CD8-positive, alpha-beta memory T cell (primary cell): ENCODE measurements at regions not wholly inside any gene's neighbourhood (a gene's known extent, or its start where the extent isn't known, plus 50 kb on each side); places are given as distances from the start of the nearest gene placed in this dataset.
A peak's percentile ranks its signal among the peaks of the same experiment; 100 is the strongest.

Experiments used
- CTCF ChIA-PET: fragments of 350-600 bp; sonication (Branson Sonifier 250); formaldehyde crosslinking; loops from one replicate; lab custom pipeline; 2021; ENCODE audit warnings: antibody characterized with exemption; lab: Charles Lee
- POLR2A ChIA-PET: fragments of 350-600 bp; sonication (Branson Sonifier 250); formaldehyde crosslinking; loops from one replicate; lab custom pipeline; 2021; ENCODE audit warnings: antibody characterized with exemption; lab: Charles Lee
- DNase-seq, 5 donors: peaks; one replicate each; pipeline versions ENCODE4 v3.0.0 to v3.0.0-alpha.2; 2020 to 2022; ENCODE audit warnings: mixed read lengths in 1 of 5
- H3K27ac ChIP-seq: one replicate; pipeline ENCODE4 v1.7.0; 2013; ENCODE audit warnings: low read depth, mild to moderate bottlenecking, low read length, moderate library complexity
- H3K27me3 ChIP-seq: 2 replicates; pipeline ENCODE4 v1.7.0; 2013; ENCODE audit warnings: low read length, mild to moderate bottlenecking; ENCODE audit not compliant: insufficient read depth, poor library complexity, severe bottlenecking
- H3K36me3 ChIP-seq: 2 replicates; pipeline ENCODE4 v1.7.0; 2013; ENCODE audit warnings: mild to moderate bottlenecking, low read length, moderate library complexity; ENCODE audit not compliant: insufficient read depth
- H3K4me1 ChIP-seq: 2 replicates; pipeline ENCODE4 v1.7.0; 2013; ENCODE audit warnings: mild to moderate bottlenecking, low read length, moderate library complexity; ENCODE audit not compliant: insufficient read depth
- H3K4me3 ChIP-seq: 2 replicates; pipeline ENCODE4 v1.7.0; 2013; ENCODE audit warnings: mild to moderate bottlenecking, low read length
- H3K9me3 ChIP-seq: 2 replicates; pipeline ENCODE4 v1.7.0; 2013; ENCODE audit warnings: mild to moderate bottlenecking, low read length
- H3K27ac Mint-ChIP-seq, 8 donors: one replicate each; pipeline ENCODE4 v1.8.0; 2020 to 2021; ENCODE audit warnings: mixed read lengths in 8 of 8, mild to moderate bottlenecking in 6 of 8, inconsistent platforms in 3 of 8, moderate library complexity in 3 of 8
- H3K27me3 Mint-ChIP-seq, 2 donors: one replicate each; pipeline ENCODE4 v1.8.0; 2020 to 2021; ENCODE audit warnings: mixed read lengths in 2 of 2, mild to moderate bottlenecking in 1 of 2, moderate library complexity in 1 of 2
- H3K36me3 Mint-ChIP-seq, 3 donors: one replicate each; pipeline ENCODE4 v1.8.0; 2020 to 2021; ENCODE audit warnings: mixed read lengths in 3 of 3, inconsistent platforms in 1 of 3, mild to moderate bottlenecking in 1 of 3
- H3K4me1 Mint-ChIP-seq, 3 donors: one replicate each; pipeline ENCODE4 v1.8.0; 2020 to 2021; ENCODE audit warnings: mixed read lengths in 3 of 3, inconsistent platforms in 1 of 3, mild to moderate bottlenecking in 1 of 3
- H3K4me3 Mint-ChIP-seq, 7 donors: one replicate each; pipeline ENCODE4 v1.8.0; 2020 to 2021; ENCODE audit warnings: mixed read lengths in 7 of 7, mild to moderate bottlenecking in 6 of 7, moderate library complexity in 4 of 7, inconsistent platforms in 2 of 7
- H3K9me3 Mint-ChIP-seq, 5 donors: one replicate each; pipeline ENCODE4 v1.8.0; 2020 to 2022; ENCODE audit warnings: mixed read lengths in 5 of 5, mild to moderate bottlenecking in 3 of 5, moderate library complexity in 2 of 5, inconsistent platforms in 1 of 5

DNA sequence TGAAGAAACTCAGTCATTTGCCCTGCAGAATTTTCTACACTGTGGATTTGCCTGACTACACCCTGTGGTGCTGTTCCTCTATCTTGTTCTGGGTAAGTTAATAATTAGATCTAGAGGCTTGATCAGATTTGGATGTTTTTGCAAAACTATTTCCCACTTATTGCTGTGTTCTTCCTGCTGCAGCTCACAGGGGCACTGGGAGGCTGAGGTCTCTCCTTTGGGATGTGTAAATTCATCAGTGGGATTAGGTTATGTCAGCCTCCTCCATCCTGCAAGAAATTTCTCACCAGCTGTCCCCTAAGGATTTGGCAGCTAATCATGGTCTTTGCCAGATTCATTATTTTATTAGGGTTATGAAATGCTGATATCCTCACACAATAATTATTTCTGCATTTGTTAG is 148.1 kb upstream of the ZNF32 start:
- Mint-ChIP-seq H3K27me3 (peaks cover 12 to 14% of the 10 kb centered on the region in 2 donors), H3K9me3 (no peaks in the 10 kb centered on the region), H3K27ac (no peak overlapping the region), H3K36me3 (peaks cover 0 to 4% (median 2%) of the 10 kb centered on the region in 3 donors), H3K4me3 (no peak overlapping the region), H3K4me1 (peaks cover 0 to 10% (median 0%) of the 10 kb centered on the region in 3 donors)
- DNase-seq: no peak
- ChIA-PET CTCF (no interaction called here), POLR2A (no interaction called here)
- Histone ChIP-seq H3K36me3 (no peaks in the 10 kb centered on the region), H3K27ac (no peak overlapping the region), H3K9me3 (no peaks in the 10 kb centered on the region), H3K4me1 (no peaks in the 10 kb centered on the region), H3K27me3 (no peaks in the 10 kb centered on the region), H3K4me3 (no peak overlapping the region)

DNA sequence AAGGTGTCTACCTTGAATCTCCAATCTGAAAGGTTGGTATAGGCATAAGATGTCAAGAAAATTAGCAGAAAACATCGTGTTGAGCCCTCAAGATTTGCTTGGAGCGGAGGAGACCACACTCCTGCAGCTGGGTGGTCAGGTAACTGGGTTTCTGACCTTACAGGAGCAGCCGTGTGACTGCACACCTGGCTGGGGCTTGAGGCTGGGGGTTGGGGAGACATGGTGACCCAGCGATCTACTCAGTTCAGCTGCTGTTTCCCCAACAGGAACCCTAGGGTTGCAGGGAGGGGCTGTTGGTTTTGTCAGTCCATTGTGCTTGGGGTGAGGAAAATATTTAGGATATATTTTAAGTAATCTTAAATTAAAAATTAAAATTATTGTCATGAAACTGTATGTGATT is 147.0 kb upstream of the ZNF32 start:
- ChIA-PET POLR2A (no interaction called here), CTCF (no interaction called here)
- H3K9me3 Mint-ChIP-seq: no peaks in the 10 kb centered on the region
- Histone ChIP-seq H3K27me3 (no peaks in the 10 kb centered on the region), H3K4me3 (no peak overlapping the region), H3K27ac (no peak overlapping the region), H3K9me3 (no peaks in the 10 kb centered on the region), H3K4me1 (no peaks in the 10 kb centered on the region), H3K36me3 (no peaks in the 10 kb centered on the region)
- H3K27ac Mint-ChIP-seq: no peak overlapping the region
- H3K36me3 Mint-ChIP-seq: peaks cover 0 to 4% (median 2%) of the 10 kb centered on the region in 3 donors
- H3K27me3 Mint-ChIP-seq: peaks cover 8 to 14% of the 10 kb centered on the region in 2 donors
- no peak for DNase-seq
- no peaks in the 10 kb centered on the region for H3K4me1 Mint-ChIP-seq
- no peak overlapping the region for H3K4me3 Mint-ChIP-seq

DNA sequence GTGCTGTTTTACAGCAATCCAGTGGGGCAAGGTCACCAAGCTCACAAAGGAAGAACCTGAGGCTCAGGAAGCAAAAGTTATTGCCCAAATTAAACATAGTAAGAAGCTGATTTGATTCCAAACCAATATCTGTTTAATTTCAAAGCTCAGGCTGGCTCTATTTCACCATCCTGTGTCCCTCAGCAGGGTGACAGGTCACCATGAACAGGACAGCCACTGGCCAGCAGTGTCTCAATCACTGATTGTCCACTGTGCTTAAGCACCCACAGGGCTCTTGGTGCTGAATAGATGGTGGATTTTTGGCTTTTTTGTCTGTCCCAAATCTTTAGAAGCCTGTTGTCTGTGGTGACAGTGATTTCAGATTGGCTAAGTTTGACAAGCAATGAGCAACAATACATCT is 146.4 kb upstream of the ZNF32 start:
- Histone ChIP-seq H3K9me3 (no peaks in the 10 kb centered on the region), H3K4me1 (no peaks in the 10 kb centered on the region), H3K4me3 (no peak overlapping the region), H3K27ac (no peak overlapping the region), H3K36me3 (no peaks in the 10 kb centered on the region), H3K27me3 (no peaks in the 10 kb centered on the region)
- Mint-ChIP-seq H3K27ac (no peak overlapping the region), H3K27me3 (peaks cover 8 to 14% of the 10 kb centered on the region in 2 donors), H3K9me3 (no peaks in the 10 kb centered on the region), H3K4me3 (no peak overlapping the region), H3K4me1 (no peaks in the 10 kb centered on the region), H3K36me3 (peaks cover 0 to 4% (median 2%) of the 10 kb centered on the region in 3 donors)
- CTCF ChIA-PET: no interaction called here
- DNase-seq: no peak
- POLR2A ChIA-PET: no interaction called here

DNA sequence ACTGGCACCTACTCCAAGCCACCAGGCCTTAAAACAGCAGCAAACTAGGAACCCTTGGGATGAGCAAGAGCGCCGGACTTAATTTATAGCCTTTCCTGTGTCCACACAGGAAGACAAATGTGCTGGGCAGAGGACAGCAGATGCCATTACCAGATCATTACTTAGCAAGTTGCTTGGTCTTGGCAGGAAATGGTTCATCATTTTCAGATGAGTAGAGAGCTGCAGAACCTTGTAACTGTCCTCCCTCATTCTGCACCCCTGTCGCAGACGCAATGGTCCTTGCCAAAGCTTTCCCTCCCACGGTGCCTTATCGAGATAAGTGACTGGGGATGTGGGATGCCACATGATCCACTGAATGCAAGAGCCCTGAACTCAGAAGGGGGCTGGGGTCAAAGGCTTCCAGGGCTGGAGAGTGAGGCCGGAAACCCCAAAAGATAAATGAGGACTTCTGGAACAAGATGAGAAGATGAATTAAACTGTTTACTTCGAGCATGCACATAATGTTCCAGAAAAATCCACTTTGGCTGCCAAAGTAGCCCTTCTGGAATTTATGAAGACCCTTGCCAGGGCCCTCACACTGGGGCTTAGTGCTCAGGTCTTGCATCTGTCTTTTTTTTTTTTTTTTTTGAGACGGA is 145.6 kb upstream of the ZNF32 start:
- no peaks in the 10 kb centered on the region for H3K27me3 ChIP-seq
- POLR2A ChIA-PET: no interaction called here
- no peaks in the 10 kb centered on the region for H3K4me1 Mint-ChIP-seq

DNA sequence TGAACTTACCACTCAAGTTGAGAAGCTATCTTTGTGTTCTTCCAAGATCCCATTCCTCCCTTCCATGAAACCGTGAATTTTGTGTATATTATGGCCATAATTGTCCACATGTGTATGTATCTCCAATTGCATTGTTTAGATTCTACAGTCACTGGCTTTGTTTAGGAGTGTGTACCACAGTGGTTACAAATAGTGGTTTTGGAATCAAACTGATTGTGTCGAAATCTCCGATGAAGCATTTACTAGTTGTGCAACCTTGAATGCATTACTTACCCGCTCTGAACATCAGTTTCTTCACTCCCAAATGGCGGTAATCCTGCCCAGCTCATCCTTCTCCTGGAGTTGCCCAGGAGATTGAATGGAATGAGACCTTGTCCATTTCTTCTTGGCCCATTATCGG is 145.0 kb upstream of the ZNF32 start:
- Histone ChIP-seq H3K4me1 (no peaks in the 10 kb centered on the region), H3K27ac (no peak overlapping the region), H3K9me3 (no peaks in the 10 kb centered on the region), H3K36me3 (no peaks in the 10 kb centered on the region), H3K27me3 (no peaks in the 10 kb centered on the region), H3K4me3 (no peak overlapping the region)
- H3K4me3 Mint-ChIP-seq: no peak overlapping the region
- ChIA-PET CTCF (no interaction called here), POLR2A (no interaction called here)
- H3K9me3 Mint-ChIP-seq: no peaks in the 10 kb centered on the region
- peaks cover 0 to 4% (median 0%) of the 10 kb centered on the region in 3 donors for H3K36me3 Mint-ChIP-seq
- H3K4me1 Mint-ChIP-seq: no peaks in the 10 kb centered on the region
- no peak for DNase-seq
- H3K27me3 Mint-ChIP-seq: peaks cover 3 to 6% of the 10 kb centered on the region in 2 donors
- H3K27ac Mint-ChIP-seq: peak overlapping the region in 1 of 8 donors; percentile 68

More for the DNA sequence above, 145.6 kb upstream of the ZNF32 start:
- DNase-seq: no peak
- H3K27ac ChIP-seq: no peak overlapping the region
- H3K27ac Mint-ChIP-seq: peak overlapping the region in 1 of 8 donors; percentile 68
- peaks cover 5 to 10% of the 10 kb centered on the region in 2 donors for H3K27me3 Mint-ChIP-seq
- H3K36me3 ChIP-seq: no peaks in the 10 kb centered on the region
- no peak overlapping the region for H3K4me3 ChIP-seq
- H3K9me3 Mint-ChIP-seq: no peaks in the 10 kb centered on the region
- H3K4me3 Mint-ChIP-seq: no peak overlapping the region
- CTCF ChIA-PET: no interaction called here
- peaks cover 0 to 4% (median 2%) of the 10 kb centered on the region in 3 donors for H3K36me3 Mint-ChIP-seq
- no peaks in the 10 kb centered on the region for H3K9me3 ChIP-seq
- H3K4me1 ChIP-seq: no peaks in the 10 kb centered on the region

DNA sequence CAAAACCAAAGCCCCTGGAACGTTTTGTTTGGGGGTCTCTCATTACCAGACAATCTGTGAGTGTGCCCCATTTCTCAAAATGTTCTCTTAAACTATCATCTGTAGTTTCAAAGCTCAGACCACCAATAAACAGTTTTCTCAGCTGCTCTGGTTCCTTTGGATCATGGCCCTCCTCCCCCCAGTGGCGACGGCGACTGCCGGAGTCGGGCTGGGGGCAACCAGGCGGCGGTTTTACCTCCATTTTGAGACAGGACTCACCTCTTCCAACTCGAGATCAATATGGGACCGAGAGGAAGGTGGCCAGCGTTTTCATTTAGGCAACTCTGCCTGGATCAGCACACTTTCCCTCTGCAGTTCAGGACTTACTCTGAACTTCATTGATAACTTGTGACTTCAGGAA is 141.5 kb upstream of the ZNF32 start:
- CTCF ChIA-PET: no interaction called here
- H3K27ac Mint-ChIP-seq: no peak overlapping the region
- no peaks in the 10 kb centered on the region for H3K4me1 Mint-ChIP-seq
- Histone ChIP-seq H3K36me3 (no peaks in the 10 kb centered on the region), H3K9me3 (no peaks in the 10 kb centered on the region), H3K4me1 (no peaks in the 10 kb centered on the region), H3K27me3 (no peaks in the 10 kb centered on the region), H3K27ac (no peak overlapping the region), H3K4me3 (no peak overlapping the region)
- no peak overlapping the region for H3K4me3 Mint-ChIP-seq
- POLR2A ChIA-PET: no interaction called here
- H3K36me3 Mint-ChIP-seq: peaks cover 0 to 4% (median 0%) of the 10 kb centered on the region in 3 donors
- H3K27me3 Mint-ChIP-seq: peaks cover under 1 to 3% of the 10 kb centered on the region in 2 donors
- no peak for DNase-seq
- H3K9me3 Mint-ChIP-seq: no peaks in the 10 kb centered on the region

DNA sequence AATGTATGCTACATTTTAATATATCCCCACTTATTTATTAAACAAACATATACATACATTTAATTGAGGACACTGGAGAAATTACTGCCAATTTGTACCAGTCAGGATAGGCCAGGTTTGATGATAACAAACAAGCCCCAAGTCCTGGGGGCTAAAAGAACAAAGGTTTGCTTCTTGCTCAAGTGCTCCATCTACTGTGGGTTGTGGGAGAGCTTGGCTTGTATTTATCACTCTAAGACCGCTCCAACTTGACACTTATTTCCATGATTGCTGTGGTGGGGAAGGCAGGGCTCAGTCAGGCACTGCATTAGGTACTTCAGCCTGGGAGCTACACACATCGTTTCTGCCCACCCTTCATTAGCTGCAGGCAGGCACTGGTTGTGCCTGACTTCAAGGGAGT is 136.6 kb upstream of the ZNF32 start:
- Histone ChIP-seq H3K27ac (no peak overlapping the region), H3K27me3 (no peaks in the 10 kb centered on the region), H3K4me1 (no peaks in the 10 kb centered on the region), H3K36me3 (no peaks in the 10 kb centered on the region), H3K4me3 (no peak overlapping the region), H3K9me3 (no peaks in the 10 kb centered on the region)
- POLR2A ChIA-PET: no interaction called here
- Mint-ChIP-seq H3K4me1 (peaks cover 13 to 16% (median 15%) of the 10 kb centered on the region in 3 donors), H3K27ac (peak overlapping the region in 1 of 8 donors; percentile 2), H3K4me3 (no peak overlapping the region), H3K27me3 (peaks cover 0 to 3% of the 10 kb centered on the region in 2 donors), H3K9me3 (no peaks in the 10 kb centered on the region), H3K36me3 (no peaks in the 10 kb centered on the region)
- DNase-seq: no peak
- CTCF ChIA-PET: interaction anchor here (0.7 kb wide), 1 partner anchor 95 kb away, joined by 3 read pairs; no protein-coding TSS in a partner anchor

DNA sequence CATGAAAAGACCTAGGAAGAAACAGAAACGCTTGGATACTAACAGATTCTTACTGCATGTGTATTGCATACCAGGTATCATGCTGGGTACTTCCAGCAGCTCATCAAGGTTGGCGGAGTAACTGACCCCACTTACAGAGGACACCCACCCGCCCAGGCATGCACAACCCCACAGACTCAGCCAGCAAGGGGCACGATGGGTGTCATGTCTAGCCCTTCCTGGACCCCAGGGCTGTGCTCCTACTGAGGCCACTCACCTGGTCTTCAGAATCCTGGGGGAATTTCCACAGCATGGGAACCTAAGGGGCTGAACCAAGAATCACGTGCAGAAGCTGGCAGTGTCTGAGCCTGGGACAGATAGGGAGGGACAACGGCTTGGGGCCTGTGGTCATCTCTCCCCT is 134.1 kb upstream of the ZNF32 start:
- Histone ChIP-seq H3K27ac (no peak overlapping the region), H3K27me3 (no peaks in the 10 kb centered on the region), H3K9me3 (no peaks in the 10 kb centered on the region), H3K36me3 (no peaks in the 10 kb centered on the region), H3K4me1 (peaks cover 7% of the 10 kb centered on the region), H3K4me3 (no peak overlapping the region)
- no peak overlapping the region for H3K27ac Mint-ChIP-seq
- DNase-seq: no peak
- no peaks in the 10 kb centered on the region for H3K9me3 Mint-ChIP-seq
- peaks cover 22 to 28% (median 27%) of the 10 kb centered on the region in 3 donors for H3K4me1 Mint-ChIP-seq
- CTCF ChIA-PET: no interaction called here
- H3K36me3 Mint-ChIP-seq: no peaks in the 10 kb centered on the region
- H3K27me3 Mint-ChIP-seq: peaks cover 0 to 3% of the 10 kb centered on the region in 2 donors
- H3K4me3 Mint-ChIP-seq: peak overlapping the region in 1 of 7 donors; percentile 34
- POLR2A ChIA-PET: no interaction called here
